HG03280 (cell line): ENCODE measurements at regions not wholly inside any gene's neighbourhood (a gene's known extent, or its start where the extent isn't known, plus 50 kb on each side); places are given as distances from the start of the nearest gene placed in this dataset.

Source experiments
- ATAC-seq: cut with Tn5 transposase; IDR thresholded peaks from one replicate; pipeline ENCODE4 v1.9.1; 2021; ENCODE audit warnings: mild to moderate bottlenecking, moderate library complexity; ENCODE audit not compliant: unreplicated experiment

DNA sequence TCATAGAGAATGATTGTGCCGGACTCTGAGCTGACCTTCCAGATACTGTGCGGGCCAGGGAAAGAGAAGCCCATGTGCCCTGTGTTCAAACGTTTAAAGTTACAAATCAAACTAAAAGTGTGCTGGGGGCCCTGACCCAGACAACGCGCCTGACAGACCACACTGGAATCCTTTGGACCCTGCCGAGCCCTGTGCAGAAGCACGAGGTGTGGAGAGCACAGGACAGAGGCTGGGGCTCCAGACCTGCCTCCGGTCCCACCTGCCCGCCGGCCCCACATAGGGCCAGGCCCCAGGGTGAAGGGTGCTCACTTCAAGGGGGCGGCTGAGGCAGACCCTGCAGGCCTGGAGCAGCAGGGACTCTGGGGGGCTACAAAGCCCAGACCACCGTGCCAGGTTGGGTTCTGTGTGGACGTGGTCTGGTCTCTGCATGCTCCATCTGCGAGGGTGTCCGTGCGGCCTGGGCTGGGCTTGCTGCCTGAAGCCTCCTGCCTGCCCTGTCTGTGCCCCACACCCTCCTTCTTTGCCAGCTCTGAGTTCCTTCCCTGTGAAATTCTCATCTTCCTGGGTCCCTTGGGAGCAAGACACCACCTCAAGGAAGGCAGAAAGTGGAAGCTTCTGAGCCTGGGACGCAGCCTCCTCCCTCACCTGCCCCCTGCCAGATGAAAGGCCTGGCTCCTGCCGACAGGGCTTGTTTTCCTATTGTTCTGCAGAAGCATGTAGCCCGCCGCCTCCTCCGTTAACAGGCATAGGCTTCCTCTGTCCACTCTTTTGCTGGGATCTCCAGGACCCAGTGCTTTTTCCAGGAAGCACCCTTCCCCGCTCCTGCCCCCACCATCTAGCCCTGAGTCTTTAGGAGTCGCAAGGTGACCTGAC is 186.2 kb downstream of the ERMARD start:
- no peak for ATAC-seq

DNA sequence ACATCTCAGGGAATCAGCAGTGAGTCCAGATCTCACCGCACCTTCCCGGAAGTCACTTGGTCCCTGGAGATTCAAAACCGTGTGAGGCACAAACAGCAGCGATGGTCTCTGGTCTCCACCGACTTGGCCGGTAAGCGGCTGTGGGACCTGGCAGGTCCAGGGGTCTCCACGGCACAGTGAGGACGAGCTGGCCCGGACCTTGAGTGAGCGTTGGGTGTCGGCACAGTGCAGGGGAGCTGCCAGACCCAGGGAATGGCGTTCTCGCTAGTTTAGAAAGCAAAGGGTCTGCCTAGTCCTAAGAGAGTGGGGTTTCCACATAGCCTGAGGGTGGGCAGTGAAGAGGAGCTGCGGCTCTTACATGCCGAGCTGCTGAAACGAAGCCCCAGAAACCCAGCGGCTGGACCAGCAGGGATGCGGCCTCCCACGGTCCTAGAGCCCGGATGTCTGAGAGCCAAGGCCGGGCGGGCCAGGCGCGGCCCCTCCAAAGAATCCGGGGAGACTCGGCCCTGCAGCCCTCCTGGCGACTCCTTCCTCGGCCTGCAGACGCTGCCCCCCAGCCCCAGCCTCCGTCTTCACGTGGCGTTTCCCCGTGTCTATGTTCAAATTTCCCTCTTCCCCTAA is 185.0 kb downstream of the ERMARD start:
- no peak for ATAC-seq

DNA sequence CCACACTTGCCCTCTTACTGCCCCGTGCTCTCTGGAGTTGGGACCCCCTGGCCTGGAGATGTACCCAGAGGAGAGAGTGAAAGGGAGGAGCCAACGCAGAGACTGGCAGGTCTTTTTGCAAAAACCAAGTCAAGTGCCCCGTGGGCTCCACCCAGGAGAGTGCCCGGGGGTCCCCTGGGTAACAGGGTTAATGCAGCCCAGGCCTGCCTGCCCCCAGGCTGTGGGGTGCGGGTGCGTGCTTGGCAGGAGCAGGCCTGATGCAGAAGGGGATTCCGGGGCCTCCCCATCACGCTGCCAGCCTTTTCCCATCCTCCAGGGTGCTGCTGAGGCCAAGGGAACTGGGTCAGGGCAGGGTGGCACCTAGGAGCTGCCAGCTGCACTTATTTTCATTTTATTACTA is 184.4 kb downstream of the ERMARD start:
- ATAC-seq, result no peak

DNA sequence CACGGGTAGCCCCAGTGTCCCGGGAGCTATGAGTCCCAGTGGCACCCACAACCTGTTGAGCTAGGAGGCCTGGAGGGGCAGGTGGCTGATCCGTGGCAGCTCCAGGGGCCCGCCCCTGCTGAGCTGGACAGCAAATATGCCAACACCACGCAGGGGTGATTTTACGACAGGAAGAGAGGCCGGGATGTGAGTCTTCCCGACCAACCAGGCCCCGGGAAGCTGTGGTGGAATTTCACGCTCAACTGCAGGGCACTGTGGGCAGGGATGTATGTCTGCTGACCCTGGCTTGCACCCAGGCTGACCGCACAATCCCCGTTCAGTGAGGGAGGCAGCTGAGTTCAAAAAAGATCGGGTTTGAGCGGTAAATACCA is 183.9 kb downstream of the ERMARD start:
- no peak for ATAC-seq

DNA sequence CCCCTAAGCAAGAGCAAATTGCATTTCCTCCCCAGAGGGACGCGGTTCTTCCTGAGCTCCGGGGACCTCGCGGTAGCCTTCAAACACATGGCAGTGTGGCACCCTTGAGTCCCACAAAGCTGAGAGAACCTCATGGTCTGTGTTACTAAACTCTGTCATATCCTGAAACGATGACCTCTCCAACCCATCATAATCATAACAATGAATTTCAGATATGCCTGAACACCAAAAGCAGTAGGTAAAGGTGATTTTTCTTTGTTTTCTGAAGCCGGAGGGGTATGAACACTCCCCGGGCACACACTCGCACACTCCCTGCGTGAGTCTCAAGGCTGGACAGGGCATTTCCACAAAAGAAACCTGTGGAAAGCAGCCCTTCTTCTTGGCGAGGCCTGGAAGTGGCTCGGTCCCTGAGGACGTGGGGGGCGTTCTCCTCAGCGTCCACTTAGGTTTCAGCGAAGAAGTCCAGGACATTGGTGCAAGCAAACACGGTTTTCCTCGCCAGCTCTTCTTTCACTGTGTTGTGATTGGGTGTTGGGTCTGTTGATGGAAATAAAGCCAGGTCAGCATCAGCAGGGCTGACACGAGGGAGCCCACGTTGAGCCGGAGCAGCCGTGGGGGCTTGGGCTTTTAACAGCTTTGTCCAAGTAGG is 183.4 kb downstream of the ERMARD start:
- ATAC-seq, result no peak

DNA sequence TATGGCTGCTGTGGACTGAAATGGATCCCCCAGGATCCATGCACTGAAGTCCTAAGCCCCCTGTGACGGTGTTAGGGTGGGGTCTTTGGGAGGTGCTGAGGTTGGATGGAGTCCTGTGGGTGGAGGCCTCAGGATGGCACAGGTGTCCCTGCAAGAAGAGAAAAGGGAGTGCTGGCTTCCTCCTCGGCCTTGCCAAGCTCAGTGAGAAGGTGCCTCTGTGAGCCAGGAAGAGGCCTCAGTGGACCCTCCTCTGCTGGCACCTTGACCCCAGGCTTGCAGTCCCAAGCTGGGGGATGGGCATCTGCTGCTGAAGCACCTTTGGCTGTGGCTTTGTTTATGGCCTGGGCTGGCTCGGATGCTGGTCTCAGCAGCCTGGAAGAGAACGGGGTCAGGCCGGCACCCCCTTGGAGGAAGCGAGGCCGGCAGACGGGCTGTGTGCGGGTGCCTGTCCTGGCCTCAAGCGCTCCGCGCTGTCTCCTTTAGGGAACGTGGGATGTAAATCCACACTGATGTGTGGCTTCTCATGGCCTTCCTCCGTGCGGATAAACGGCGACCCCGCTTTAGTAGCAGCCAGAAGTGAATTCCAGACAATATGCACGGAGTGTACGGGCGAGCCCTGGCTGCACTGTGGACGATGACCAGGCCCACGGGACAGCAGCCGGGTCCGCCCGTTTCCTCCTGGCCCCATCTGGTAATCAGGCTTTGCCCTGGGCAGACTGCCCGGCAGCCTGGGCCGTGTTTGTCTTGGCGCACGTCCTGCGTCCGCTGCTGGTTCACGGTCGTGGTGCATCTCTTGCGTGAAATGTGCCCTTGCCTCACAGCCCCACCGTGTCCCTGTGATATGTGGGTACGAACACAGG is 182.6 kb downstream of the ERMARD start:
- no peak for ATAC-seq

DNA sequence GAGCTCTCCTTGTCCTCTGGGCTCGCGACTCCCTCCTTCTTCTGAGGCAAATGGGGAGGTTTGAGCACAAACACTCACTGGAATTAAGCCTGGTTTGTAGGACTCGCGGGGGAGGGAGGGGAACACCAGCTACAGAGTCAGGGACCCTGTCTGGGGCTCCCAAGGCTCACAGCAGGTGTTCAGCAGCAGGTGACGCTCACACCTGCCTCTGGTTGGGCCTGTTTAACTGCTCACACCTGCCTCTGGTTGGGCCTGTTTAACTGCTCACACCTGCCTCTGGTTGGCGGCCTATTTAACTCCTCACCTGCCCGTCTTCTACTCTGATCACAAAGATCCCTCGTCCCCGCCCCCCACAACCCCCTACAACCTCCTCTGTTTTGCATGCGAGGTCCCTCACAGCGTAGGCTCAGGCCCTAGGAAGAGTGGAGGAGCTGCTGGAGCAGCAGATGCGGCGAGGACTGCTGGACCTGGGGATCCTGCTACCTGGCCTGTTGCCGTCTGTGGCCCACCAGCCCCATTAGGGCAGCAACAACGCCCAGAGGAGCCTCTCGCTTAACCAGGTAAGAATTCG is 181.9 kb downstream of the ERMARD start:
- no peak for ATAC-seq

DNA sequence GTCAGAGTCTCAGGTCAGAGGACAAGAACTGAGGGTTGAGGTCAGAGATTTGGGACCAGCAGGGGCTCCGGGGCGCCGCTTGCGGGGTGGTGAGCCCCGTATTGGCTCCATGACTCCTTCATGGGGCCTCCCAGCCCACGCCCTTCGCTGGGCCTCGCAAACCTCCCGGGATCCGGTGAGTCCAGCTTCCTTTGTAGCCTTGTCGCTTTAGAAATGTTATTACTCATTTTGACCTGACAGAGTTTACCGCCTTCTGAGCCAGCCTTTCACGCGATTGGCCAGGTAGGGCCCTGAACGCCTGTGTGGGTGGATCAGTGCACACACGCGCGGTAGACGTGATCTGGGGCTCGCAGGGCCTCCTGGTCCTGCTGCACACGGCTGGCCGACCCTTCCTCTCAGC is 181.1 kb downstream of the ERMARD start:
- no peak for ATAC-seq

DNA sequence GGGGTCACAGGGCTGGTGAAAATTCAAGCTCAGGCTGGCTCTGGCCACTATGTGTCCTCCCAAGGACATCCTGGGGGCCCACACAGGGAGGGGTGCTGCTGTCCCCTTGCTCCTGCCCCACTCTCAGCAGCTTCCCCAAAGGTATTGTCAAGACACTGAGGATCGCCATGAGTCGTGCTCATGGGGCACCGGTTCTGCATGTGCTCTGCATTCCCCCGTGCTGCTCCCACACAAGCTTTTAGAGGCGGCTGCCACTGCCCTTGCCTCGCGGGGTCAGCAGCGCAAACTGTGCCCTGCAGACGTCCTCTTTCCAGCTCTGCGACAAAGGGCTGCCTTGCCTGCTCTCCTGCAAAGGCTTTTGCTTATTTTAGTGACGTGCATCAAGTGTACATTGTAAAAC is 179.8 kb downstream of the ERMARD start:
- no peak for ATAC-seq

DNA sequence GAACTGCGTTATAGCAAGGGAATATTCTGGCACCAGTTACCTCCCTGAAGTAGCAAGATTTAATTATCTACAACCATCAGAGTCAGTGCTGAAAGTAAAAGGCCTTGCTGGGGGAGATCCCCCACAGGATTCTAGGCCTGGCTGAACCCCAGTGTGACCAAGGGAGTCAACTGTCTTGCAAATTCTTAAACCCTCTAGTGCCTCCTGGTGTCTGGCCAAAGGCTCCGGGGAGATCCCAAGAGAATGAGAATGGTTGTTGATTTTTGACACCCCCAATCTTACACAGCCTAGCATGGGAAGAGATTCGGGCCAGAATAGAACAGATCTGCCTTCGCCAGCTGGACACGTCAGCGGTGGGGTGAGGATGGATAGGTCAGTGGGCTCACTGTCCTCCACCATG is 179.4 kb downstream of the ERMARD start:
- no peak for ATAC-seq

DNA sequence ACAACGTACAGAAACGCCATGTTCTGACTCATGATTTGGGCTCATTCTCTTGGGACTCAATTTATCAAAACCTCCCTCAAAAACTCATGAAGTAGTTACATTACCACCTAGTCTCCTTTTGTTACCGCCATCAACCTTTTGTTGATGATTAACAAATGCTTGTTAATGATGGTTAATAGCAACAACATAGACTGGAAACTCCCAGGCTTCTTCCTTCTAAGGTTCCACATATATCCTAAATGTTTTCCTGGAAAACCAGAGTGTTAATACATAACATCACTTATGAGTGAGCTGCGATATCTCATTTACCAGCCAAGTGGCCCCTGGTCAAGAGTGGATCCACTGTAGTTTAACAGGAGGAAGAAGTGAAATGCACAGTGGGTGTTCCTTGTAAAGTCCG is 176.3 kb downstream of the ERMARD start:
- ATAC-seq, result no peak

DNA sequence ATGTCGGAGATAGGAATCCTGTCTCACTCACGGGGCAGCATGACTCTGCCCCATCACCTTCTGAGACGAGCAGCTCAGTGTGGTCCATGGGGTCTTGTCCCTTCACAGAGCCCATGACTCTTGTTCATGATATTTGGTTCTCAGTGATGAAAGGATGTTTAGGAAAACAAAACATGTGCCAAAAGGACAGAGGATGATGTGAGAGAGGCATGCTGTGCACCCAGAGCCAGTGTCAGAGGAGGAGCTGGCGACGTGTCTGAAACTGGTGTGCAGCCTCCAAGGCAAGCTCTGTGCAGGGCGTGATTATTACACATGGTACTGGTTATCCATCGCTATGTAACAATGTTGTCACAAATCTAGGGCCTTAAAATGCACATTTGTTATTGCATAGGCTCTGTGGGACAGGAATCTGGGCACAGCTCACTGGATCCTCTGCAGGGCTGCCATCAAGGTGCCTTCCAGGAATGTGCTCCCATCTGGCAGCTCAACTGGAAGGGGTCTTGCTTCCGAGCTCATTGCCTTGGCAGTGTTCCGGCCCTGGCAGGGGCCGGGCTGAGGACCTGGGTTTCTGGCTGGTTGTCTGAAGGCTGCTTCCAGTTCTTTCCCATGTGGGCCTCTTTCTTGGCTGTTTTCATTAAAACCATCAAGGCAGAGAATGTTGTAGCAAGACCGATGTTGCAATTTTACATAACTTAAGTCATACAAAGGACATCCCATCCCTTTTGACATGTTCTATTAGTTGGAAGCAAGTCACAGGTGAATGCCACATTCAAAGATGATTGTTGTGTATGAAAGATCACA is 175.4 kb downstream of the ERMARD start:
- no peak for ATAC-seq

DNA sequence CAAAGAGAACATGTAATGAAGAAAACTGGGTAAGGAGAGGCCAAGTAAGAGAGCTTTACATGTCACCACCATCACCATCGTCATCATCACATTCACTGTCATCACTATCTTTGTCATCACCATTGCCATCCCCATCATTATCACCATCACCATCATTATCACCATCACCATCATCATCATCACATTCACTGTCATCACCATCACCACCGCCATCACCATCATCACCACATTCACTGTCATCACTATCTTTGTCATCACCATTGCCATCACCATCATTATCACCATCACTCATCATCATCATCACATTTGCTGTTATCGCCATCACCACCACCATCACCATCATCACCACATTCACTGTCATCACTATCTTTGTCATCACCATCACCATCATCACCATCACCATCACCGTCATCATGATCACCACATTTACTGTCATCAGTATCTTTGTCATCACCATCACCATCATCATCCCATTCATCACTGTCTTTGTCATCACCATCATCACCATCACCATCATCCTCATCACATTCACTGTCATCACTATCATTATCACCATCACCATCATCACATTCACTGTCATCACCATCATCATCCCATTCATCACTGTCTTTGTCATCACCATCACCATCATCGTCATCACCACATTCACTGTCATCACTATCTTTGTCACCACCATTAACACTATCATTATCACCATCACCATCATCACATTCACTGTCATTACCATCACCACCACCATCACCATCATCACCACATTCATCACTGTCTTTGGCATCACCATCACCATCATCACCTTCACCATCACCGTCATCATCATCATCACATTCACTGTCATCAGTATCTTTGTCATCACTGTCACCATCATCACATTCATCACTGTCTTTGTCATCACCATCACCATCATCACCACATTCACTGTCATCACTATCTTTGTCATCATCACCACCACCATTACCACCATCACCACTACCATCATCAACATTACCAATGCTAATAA is 172.3 kb downstream of the ERMARD start:
- ATAC-seq, result no peak

DNA sequence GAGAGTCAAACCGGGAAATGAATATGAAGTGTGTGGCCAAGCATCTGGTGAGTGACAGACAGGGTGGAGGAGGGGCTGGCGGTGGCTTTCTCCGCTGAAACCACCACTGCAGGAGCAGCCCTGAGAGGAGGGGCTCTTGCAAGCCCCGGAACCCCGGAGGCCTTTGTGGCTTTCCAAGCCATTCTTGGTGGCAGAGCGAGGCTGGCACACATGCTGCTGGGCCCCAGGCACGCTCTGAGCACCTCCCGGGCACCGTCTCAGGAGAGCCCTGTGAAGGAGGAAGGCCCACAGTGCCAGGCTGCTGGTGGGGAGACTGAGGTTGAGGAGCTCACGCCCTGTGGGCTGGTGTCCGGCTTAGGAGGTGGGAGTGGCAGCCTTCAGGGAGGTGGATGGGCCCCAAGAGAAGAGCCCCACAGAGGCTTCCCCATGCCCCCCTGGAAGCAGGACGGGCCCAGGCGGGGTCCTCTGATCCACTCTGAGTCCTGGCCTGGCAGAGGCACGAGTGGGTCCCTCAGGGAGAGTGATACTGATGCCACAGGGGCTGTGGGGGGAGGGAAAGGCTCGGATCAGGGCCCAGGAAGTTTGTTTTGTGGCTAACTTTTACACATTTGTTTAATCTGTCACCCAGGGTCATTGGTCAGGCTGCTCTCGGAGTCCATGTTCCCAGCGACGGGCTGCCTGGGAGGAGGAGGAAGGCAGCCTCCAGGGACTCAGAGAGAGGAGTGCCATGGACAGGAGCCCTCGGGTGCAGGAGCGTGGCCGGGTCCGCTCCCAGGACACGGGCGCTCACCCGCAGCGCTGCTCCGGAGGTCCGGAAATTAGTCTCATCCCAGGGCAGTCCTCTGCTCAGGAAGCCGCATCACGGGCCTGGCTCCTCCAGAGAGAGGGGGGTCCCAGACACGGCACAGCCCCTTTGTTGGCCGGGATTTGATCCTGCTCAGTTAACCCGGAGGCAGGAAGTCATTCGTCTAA is 170.7 kb downstream of the ERMARD start:
- ATAC-seq, result no peak

DNA sequence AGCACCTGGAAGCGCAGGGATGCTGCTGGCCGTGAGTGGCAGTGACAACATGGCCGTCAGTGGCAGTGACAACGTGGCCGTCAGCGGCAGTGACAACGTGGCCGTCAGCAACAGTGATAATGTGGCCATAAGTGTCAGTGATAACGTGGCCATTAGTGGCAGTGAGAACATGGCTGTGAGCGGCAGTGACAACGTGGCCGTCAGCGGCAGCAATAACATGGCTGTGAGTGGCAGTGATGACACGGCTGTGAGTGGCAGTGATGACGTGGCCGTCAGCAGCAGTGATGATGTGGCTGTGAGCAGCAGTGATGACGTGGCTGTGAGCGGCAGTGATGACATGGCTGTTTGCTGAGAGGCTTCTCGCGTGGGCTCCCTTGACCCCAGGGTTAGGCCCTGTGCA is 169.8 kb downstream of the ERMARD start:
- no peak for ATAC-seq

DNA sequence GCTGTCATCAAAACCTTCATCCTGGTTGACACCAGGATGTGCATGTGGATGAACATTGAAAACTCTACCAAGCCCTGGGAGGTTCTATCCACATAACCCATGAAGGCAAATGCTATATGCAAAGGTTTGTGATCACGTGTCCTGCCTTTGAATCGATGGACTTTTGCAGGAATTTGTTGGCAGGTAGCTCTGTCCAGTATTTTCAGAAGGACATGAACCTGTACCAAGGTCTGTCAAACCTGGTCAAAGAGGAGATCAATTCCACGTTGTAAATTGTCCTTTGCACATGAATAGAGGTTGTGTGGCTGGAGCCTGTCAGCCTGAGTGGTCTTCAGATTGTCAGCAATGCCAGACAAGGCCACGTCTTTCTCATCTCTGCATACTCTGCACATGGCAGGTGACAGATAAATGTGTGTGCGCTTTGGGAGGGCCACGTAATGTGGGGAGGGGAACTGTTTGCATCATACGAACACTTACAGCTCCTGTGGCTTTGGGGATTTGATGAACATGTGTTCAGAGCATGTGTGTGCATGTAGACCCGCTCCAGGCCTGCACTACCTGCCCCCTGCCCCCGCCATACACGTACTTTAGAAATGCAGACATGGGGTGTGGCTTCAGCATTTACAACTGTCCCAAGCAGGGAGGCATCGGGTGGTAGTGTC is 169.1 kb downstream of the ERMARD start:
- no peak for ATAC-seq

DNA sequence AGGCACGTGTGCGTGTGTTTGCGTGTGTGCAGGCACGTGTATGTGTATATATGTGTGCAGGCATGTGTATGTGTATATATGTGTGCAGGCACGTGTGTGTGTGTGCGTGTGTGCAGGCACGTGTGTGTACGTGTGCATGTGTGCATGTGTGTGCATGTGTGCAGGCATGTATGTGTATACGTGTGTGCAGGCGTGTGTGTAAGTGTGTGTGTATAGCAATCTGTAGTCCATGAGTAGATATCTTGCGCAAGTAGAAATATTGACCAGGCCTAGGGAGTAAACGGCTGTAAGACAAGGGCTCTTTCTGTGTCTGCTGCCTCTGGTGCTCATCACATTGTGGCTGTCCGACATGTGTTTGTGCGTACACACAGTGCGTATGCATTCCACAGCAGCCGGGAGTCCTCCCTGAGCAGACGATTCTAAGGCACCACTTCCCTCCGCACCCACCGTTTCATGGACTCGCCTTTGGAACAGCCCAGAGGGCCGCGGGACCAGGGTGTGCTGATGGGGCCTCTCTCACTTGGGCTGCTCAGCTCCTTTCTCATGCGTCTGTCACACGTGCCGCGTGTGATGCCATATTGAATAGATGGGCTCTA is 167.6 kb downstream of the ERMARD start:
- no peak for ATAC-seq
